Stimulated activated CD4-positive, alpha-beta T cell treated with anti-CD3 and anti-CD28 coated beads, Interleukin-4, amount 100 ng/mL, for 48 hours (primary cell): ENCODE measurements at regions not wholly inside any gene's neighbourhood (a gene's known extent, or its start where the extent isn't known, plus 50 kb on each side); places are given as distances from the start of the nearest gene placed in this dataset.

Experiments
- DNase-seq, 2 donors: peaks; one replicate each; pipeline ENCODE4 v3.0.0-alpha.2; 2020; ENCODE audit warnings: low read depth in 2 of 2

DNA sequence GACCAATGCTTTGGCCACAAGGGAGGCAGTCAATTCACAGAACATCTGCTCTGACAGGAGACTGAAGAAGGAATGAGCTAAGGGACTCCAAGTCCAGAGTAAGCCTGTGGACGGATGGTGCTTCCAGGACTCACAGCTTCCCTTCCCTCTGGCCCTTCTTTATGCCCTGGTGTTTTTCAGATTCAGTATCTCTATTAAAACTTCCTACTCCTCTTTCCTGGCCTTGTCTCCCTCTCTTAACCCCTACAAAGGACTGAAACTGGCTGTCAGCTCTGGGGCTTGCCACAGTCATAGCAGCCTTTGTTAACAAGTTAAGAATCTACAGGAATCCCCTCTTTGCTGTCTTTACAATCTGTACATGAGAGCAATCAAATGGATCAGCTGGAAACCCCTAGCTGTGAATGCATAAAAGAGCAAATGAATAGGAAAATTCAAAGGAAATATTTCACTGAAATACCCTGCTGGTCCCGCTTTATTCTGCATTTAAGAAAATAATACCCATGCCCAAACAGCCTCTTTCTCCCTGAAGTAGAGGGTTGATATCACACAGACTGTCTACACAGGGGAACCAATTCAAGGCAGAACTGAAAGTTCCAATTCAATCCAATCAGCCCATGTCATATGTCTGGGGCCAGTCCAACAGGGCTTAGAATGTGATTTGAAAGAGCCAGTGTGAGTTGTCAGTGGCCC lies 192.3 kb downstream of the MZT1 start:
- DNase-seq, result no peak

DNA sequence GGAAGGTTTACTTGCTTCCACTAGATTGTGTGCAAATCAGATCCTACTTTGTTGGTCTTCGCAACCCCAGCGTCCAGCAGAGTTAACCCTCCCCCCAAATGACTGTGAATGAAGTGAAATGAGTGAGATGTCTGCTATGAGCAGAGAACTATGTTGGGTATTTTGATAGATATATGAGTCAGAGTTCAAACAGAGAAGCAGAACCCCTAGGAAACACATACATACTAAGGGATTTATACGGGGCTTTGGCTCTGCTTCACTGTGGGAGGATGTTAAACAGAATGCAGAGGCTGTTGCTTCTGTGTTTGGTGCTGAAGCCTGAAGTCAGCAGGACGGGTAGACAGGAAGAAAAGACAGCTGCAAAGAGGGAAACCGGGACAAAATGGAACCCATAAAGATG lies 197.0 kb downstream of the MZT1 start:
- DNase-seq, result no peak

DNA sequence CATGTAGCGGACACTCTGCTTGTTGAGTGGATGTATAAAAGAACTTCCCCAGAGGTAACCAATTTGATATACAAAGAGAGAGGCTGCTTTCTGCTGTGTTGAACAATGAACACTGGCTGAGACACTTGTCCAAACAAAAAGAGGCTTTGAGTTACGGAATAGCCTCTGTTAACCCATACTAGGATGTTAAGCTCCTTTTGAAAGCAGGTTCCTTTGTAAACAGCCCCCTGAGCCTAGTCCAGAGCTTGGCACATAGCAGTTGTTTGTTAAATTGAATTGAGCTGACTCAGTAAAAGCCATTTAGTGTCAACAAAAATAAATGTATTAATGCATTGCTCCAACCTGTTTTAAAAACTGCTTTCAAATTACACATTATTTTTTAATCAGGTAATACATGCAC lies 200.1 kb downstream of the MZT1 start:
- no peak for DNase-seq

DNA sequence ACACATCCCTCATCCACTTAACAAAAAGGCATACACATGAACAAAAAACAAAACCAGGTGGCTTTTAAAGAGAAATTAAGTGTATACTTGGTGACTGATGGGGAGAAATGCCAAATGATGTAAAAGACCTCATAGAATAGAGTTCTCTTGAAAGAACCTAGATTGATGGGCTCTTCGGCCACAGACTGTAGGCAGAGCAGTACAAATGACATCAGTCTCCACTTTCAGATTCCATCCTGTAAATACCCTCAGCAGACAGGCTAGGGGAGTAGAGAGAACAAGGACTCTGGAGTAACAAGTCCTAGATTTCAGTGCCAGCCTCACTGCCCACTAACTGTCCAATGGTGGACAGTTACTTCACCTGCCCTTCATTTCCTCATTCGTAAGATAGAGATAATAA lies 203.8 kb downstream of the MZT1 start:
- DNase-seq, result no peak

DNA sequence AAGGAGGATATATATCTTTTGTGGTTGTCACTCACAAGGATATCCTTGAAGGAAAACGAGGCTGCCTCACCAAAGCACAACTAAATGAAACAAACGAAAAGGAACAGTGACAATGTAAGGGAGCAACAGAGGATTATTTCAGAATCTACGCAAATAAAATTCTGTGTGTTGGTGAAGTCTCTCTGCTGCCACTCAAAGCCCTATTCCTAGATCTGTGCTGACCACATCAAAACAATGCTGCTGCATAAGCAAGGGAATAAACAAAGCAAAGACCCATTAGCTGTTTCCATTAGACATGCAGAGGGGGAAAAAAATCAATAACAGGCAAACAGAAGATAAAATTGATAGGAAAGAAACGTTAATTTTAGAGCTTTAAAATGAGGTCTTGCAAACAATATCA lies 204.4 kb downstream of the MZT1 start:
- DNase-seq, result no peak

DNA sequence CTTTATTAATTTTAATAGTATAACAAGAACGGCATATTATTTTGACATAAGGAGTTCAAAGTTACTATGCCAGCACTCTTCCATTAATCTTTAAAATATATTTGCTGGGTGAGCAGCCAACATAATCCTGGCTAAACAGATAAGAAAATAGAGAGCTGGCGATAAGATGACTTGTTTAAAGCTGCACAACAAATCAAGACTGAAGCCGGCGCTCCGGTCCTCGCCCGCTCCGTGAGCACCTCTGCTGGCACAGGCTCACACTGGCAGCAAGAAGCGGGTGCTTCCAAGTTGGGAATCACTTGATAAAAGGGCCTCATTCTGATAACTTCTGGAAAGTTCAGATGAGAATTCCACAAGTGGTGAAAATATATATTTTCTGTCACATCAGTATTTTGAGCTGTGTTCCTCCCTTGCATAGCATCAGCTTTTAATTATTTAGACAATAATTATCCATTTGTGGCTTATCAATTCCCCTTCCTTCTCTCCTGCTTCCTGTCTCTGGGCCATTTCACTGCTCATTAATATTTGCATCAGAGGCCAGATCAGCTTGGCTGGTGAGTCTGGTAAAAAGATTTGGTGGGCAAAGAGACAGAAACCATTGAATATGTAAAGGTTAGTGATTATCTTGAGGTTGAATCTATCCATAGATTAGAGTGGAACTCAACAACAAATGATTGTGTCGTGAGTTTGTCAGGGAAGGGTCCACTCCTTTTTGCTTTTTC lies 205.3 kb downstream of the MZT1 start:
- DNase-seq, result no peak

DNA sequence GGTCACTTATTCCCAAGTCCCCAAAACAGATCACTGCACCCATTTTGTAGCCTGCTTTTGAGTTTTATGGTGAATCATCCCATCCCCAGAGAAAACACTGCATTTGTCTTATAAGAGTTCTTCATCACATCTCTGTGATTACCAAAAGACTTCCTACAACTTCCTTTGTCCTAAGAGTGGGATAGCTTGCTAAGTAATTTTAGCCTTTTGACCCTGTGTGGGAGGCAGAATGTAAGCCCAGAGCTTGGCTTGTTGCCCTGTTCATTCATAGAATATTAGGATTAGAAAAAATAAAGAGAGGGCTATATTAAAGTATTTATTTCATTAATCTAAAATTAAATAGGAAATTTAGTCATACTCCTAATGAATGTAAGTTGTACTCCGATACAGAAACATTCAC lies 213.3 kb downstream of the MZT1 start:
- no peak for DNase-seq

DNA sequence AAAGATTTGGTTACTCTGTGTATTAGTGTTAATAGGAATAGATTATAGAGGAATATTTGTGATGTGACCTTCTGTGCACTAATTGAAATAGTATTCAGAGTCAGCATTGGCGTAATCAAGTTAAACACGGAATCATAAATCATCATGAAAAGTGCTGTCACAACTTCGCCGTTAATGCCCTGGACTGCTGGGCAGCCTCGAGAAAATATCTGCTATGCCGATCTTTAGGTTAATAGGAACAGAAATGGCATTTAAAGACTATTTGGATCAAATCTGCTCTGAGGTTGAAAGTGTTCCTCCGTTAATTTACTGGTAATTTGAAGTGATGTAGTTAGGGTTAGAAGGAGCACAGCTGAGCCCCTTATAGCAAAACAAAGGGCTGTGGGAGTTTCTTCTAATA lies 219.0 kb downstream of the MZT1 start:
- DNase-seq, result no peak

DNA sequence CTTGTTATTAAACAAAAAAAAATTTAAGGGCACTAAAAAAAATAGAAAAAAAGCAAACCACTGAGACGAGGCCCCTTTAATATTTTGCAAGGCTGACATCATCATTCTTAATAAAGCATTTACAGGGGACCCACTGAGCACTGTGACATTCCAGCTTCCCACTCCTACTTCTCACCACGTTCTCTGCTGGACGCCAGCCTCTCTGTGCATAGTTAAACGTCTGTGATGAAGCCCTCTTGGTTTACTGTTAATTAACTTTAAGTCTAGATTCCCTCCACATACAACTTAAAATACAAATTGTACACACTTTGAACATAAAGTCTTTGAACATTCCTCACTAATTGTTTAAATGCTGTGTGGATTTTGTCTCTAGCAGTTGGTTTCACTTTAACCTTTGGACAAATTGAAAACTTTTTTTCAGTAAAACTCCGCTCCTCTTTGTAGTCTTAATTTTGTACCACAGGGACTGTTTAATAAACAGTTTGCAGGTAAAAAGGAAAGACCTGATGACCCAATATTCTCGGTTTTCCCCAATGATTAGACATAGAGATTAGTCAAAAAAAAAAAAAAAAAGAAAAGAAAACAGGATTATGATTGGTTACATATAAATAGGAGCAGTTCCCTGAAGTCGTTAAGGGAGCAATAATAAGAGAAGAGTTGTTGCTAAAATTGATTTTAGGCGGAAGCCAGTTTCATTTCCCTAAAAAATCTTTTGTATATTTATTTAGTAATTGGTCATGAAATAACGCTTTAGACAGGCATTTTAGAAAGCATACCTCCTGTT lies 219.8 kb downstream of the MZT1 start:
- DNase-seq, result no peak

DNA sequence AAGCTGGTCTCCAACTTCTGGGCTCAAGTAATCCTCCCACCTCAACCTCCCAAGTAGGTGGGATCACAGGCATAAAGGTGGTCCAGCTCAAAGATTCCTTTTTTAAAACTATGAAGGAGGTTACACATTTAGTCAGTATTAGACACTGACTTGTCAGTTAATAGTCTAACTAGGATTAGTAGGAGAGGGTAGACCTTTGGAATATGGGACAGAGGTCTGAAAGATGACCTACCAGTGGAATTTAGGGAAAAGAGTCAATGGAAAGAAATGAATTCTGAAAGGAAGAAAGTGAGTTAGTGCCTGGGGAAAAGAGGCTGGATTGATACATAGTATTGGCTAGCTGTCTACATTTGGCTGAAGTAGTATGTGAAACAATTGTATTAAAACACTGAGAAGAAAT lies 220.7 kb downstream of the MZT1 start:
- no peak for DNase-seq

DNA sequence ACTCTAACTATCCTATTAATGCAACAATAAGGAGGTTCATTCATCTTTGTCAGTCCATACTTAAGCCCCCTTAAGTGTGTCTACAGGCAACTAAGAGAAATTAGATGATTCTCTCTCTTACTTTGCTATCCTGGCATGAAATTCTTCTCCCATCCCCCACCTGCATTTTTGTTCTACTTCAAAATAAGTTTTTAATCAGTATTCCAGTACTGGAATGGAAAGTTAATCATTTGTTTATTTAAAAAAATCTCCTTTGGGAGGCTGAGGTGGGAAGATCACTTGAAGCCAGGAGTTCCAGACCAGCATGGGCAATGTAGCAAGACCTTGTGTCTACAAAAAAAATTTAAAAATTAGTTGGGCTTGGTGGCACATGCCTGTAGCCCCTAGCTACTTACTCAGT lies 222.1 kb downstream of the MZT1 start:
- no peak for DNase-seq

DNA sequence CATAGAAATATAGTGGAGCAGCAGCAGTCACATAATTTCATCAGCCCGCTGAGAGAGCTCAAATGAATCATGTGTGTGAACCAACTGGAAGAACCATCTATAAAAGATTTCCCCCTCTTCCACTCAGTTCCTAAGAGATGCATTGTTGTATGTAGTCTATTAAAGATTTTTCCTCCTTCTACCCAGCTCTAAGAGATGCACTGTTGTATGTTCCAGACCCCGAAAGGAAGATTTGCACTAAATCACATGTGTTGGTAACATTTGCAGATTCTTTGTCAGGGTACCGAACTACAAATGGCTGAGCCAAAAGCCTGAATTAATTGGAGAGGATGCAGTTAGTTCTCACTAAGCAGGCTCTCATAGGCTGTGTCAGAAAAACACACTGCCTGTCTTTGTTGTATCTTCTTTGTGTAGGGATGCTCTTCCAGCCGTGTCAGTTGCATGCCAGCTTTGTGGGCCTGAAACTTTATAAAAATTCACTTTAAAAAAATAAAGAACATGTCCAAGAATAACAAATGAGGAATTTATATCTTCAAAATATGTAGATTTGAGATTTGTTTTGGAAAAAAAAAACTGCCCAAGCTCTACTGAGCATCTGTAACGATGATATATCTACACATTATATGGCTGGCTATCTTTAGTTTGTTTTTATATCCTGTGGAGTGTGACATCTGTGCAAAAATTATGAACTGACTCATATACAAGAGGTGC lies 223.1 kb downstream of the MZT1 start:
- no peak for DNase-seq

DNA sequence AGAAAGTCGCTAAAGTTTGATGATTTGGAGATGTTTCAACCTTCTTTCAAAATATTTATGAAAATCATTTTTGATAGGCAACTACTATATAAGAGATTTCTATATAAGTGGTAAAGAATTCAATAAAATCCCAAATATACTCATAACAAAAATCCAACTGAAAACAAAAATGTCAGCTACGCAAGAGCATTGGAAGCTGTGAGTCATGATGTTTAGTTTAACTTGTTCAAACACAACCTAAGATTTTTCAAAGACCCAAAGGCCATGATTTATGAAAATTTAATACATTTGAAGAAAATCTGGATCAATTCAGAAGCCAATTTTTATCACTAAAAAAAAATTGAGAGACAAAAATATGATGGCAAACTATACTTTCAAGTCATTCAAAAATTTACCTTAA lies 226.6 kb downstream of the MZT1 start:
- DNase-seq, result no peak

DNA sequence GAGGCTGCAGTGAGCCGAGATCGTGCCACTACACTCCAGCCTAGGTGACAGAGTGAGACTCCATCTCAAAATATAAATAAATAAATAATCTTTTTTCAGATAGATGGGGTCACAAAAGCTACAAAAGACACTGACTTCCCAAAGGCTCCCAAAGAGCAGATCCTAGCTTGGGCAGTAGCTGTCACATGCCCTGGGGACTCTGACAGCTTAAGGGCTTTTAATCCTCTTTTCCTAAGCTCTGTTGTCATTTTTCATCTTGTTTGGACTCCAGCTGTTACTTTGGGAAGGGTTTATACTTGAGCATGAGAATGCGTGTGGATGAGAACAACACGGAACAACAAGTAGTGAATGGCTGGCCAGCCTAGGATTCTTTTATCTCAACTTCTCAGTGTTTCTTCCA lies 231.7 kb downstream of the MZT1 start:
- no peak for DNase-seq

DNA sequence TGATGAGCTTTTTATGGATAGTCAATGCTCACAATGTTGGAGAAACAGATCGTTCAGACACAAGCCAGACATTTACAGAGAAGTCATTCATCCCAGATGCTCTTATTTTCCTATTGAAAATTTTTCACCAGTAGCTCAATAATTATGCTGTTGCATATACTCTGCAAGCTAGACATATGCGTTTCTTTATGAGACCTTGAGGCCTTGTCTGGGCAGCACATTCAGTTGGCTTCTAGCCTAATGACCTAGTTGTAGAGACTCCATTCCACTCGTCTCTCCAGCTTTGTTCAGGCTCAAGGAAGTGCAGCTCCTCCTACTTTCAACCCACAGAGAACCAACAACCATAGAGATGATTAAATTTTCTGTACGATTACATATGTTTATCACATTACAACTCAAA lies 237.7 kb downstream of the MZT1 start:
- no peak for DNase-seq

DNA sequence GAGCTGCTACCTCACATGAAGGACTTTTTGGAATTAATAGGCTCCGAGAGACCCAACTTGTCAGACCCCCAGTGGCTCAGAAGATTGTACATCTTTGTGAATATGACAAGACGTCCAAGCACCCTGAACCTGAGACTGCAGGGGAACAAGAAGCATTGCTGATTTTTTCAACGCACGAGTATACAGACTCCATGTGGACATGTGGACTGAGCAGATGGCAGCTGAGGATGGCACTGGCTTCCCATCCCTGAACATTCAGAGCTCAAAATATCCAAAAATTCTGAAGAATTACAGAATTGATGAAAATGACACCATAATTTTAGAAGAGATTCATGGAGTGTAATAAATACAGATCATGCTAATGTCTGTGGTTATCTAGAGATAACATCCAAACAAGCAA lies 254.1 kb downstream of the MZT1 start:
- no peak for DNase-seq

DNA sequence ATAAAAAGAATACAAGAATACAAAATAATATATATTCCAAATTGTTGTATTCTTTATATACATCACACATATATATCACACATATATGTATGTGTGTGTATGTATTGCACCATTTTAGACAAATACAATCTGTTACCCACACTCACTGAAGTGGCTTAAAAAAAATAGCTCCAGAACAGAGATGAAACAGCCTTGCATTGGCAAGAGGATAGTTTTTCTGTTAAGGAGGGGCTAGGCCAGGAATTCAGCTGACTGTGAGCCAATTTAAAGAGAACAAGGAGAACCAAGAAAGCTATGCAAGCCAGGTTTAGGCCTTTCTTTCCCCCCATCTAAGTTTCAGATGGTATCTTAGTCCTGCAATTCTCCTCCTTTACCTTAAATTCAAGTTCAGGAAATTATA lies 257.5 kb downstream of the MZT1 start:
- no peak for DNase-seq

DNA sequence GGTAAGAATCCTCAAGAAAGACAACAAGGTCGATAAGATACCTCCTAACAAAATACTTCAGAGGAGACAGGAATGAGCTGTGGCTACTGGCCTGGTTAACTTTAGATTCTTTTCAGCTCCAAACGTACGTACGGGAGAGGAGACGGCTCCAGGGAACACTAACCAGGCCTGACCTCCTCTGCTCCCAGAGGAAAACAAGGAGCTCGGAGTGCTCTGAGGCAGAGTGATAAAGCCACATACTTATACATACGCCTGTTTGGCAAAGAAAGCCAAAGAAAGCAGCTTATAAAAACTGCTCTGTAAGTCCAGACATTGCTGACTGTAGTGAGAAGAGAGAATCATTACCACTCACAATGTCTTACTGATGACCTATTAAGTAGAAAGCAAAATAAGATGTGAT lies 263.9 kb downstream of the MZT1 start:
- DNase-seq, result no peak

DNA sequence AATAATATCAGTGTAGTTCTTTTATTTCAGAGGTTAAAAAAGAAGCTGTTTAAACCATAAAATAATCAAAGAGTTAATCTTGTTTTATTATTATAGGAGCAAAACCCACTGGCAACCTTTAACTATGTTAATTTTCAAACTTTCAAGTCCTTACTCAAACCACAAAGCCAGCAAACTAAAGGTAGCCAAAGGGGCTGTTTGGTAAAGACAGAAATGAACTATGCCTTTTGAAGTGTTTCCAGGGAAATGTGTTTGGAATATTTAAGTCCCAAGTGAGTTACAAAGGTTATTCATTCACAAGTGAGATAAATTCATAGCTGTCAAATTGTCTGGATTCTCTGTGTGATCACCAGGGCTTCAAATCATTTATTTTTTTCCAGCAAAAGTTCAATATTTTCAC lies 264.7 kb downstream of the MZT1 start:
- DNase-seq, result no peak

DNA sequence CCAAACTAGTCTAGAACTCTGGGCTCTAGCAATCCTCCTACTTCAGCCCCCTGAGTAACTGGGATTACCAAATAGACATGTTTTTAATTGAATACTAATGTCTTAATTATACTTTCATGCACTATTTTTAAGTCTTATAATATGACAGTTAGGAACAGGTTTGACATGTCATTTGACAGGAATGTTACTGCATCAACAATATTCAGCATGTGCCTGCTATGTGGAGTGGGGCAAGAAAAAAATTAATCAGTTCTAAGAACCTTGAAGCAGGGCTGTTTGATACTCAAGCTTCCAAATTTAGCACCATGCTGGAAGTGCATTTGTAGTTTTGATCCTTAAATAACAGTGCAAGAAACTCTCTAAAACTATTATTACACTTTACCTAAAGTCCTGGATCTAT lies 265.3 kb downstream of the MZT1 start:
- DNase-seq, result no peak

DNA sequence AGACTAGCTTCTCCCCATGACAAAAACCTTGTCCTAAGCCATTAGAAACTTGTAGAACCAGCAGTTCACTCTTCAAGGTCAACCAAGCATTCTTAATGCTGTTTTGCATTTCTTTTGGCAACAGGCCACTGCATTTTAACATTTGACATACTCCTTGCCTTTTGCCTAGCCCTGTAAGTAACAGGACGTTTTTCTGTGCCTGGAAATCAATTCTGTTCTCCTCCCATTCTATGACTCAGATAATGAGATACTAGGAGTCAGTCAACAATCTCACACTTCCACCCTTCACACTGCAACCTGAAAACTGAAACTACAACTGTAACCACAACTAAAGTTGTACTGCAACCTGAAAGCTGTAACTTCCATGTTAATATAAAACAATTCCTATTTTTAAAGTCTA lies 268.7 kb downstream of the MZT1 start:
- no peak for DNase-seq

DNA sequence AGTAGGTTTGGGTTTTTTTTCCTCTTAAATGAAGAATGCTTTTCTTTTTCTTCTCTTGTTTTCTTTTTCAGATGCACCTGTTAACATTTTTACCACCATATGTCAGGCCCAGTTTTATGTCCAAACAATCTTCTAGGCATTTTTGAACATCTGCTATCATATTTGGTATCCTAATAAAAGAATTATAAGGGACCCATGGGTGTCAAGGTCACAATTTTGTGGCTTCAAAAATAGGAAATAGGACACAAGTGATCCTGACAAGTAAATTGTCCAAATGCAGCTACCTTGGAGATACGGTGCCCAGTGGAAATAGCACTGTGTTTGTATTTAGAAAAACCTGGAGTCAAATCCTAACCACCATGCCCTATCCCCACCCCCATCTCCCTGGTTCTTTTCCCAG lies 270.3 kb downstream of the MZT1 start:
- no peak for DNase-seq
